Gastroesophageal sphincter (tissue), 3 donors: ENCODE measurements at regions not wholly inside any gene's neighbourhood (a gene's known extent, or its start where the extent isn't known, plus 50 kb on each side); places are given as distances from the start of the nearest gene placed in this dataset.

ENCODE experiments used
- EP300 ChIP-seq: sonication (generic); formaldehyde crosslinking; IDR thresholded peaks from one replicate; pipeline ENCODE4 v1.6.1; 2017; ENCODE audit warnings: antibody characterized with exemption, mild to moderate bottlenecking
- POLR2AphosphoS5 ChIP-seq: sonication (generic); formaldehyde crosslinking; IDR thresholded peaks from one replicate; pipeline ENCODE4 v1.6.1; 2017; ENCODE audit warnings: antibody characterized with exemption
- TF ChIP-seq, protein P1 (sequence below), 4 experiments: fragments of 200-600 bp in 2 of 4; fragments of 450-650 bp in 2 of 4; sonication (generic) in 1 of 4; IDR thresholded peaks; one replicate each; pipeline ENCODE4 v1.5.1; 2017 to 2019; ENCODE audit warnings: antibody characterized with exemption in 4 of 4, mild to moderate bottlenecking in 2 of 4, moderate library complexity in 2 of 4

GRCh38 chr16:59566446-59566845, 832.3 kb upstream of the GOT2 start:
- TF ChIP-seq, protein P1, sequence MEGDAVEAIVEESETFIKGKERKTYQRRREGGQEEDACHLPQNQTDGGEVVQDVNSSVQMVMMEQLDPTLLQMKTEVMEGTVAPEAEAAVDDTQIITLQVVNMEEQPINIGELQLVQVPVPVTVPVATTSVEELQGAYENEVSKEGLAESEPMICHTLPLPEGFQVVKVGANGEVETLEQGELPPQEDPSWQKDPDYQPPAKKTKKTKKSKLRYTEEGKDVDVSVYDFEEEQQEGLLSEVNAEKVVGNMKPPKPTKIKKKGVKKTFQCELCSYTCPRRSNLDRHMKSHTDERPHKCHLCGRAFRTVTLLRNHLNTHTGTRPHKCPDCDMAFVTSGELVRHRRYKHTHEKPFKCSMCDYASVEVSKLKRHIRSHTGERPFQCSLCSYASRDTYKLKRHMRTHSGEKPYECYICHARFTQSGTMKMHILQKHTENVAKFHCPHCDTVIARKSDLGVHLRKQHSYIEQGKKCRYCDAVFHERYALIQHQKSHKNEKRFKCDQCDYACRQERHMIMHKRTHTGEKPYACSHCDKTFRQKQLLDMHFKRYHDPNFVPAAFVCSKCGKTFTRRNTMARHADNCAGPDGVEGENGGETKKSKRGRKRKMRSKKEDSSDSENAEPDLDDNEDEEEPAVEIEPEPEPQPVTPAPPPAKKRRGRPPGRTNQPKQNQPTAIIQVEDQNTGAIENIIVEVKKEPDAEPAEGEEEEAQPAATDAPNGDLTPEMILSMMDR (IDR thresholded peaks at IDR 0.05) = no peak
- TF ChIP-seq EP300 = no peak
- TF ChIP-seq POLR2AphosphoS5 = no peak
